ENCODE measurements at regions not wholly inside any gene's neighbourhood (a gene's known extent, or its start where the extent isn't known, plus 50 kb on each side); places are given as distances from the start of the nearest gene placed in this dataset.
A peak's percentile ranks its signal among the peaks of the same experiment; 100 is the strongest.

DNA sequence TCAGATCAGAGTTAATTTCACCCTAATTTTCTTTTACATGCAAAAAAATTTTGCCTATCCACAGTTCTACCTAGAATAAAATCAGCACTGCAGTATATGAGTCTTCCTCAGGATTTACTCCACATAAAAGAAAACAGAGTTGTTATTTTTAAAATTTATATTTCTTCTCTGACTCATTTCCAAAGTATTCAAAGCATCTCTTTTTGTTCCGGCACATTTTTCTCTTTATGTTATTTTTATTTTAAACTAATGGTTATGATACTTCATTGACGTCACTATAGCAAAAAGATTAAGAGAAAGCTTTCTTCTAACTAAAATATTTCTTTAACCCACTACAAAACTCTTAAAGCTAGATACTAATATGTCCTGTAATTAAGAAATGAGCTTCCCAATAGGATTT is 590.4 kb downstream of the PRELID2 start:
- DNase-seq (ENCODE audit: insufficient read length, low spot score) (no peak), FAIRE-seq (no peak)
- TF ChIP-seq, protein P1, sequence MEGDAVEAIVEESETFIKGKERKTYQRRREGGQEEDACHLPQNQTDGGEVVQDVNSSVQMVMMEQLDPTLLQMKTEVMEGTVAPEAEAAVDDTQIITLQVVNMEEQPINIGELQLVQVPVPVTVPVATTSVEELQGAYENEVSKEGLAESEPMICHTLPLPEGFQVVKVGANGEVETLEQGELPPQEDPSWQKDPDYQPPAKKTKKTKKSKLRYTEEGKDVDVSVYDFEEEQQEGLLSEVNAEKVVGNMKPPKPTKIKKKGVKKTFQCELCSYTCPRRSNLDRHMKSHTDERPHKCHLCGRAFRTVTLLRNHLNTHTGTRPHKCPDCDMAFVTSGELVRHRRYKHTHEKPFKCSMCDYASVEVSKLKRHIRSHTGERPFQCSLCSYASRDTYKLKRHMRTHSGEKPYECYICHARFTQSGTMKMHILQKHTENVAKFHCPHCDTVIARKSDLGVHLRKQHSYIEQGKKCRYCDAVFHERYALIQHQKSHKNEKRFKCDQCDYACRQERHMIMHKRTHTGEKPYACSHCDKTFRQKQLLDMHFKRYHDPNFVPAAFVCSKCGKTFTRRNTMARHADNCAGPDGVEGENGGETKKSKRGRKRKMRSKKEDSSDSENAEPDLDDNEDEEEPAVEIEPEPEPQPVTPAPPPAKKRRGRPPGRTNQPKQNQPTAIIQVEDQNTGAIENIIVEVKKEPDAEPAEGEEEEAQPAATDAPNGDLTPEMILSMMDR (IDR thresholded peaks at IDR 0.05; ENCODE audit: insufficient read depth, missing control alignments), result no peak

DNA sequence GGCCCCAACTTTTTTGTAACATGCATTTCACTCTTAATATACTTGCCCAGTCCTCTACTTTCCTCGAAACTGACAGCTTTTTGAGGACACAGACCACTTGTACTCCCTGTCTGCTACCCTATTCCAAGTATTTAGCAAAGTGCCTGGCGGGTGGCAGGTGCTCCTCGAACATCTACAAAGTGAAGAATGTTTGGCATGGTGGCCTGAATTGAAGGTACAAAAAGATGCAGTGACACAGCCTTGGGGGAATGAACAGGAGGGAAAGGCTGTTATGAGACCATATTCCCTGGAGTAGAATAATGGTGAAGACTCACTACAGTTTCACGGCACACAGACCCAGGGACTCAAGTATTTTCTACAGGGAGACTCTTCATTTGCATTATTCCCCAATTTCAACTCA is 590.9 kb downstream of the PRELID2 start:
- TF ChIP-seq, protein P1 (IDR thresholded peaks at IDR 0.05; ENCODE audit: insufficient read depth, missing control alignments), result no peak
- no peak for FAIRE-seq
- no peak for DNase-seq (ENCODE audit: insufficient read length, low spot score)

DNA sequence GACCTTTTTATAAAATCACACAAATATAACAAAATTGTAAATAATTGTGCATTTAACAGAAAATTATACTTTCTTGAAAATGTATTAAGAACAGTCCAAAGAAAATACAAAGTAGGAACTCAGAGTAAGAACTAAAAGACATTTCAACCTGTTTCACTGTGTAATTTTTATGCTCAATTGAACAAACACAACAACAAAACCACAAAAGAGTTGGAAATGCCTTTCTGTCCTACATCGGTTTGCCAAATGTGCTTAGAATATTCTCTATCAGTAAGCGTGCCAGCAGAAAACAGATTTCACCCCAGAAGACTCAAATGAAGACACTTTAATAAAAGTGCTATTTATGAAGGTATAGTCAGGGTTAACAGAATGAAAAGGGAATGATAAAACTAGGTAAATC is 592.1 kb downstream of the PRELID2 start:
- TF ChIP-seq, protein P1 (IDR thresholded peaks at IDR 0.05; ENCODE audit: insufficient read depth, missing control alignments), result no peak
- DNase-seq (ENCODE audit: insufficient read length, low spot score) (no peak), FAIRE-seq (no peak)

- TF ChIP-seq, protein P1 (IDR thresholded peaks at IDR 0.05; ENCODE audit: insufficient read depth, missing control alignments), result no peak
- FAIRE-seq, result peak; percentile 72
These were observed 592.6 kb downstream of the PRELID2 start for GRCh38 chr5:145242551-145242950.

GRCh38 chr5:145237843-145238242 is 597.3 kb downstream of the PRELID2 start:
- FAIRE-seq, result peak; percentile 90
- TF ChIP-seq, protein P1 (IDR thresholded peaks at IDR 0.05; ENCODE audit: insufficient read depth, missing control alignments), result peak; percentile 74
- no peak for DNase-seq (ENCODE audit: insufficient read length, low spot score)

More at GRCh38 chr5:145242551-145242950, 592.6 kb downstream of the PRELID2 start:
- DNase-seq (ENCODE audit: insufficient read length, low spot score), result no peak

GRCh38 chr5:145236983-145237382 is 598.2 kb downstream of the PRELID2 start:
- TF ChIP-seq, protein P1 (IDR thresholded peaks at IDR 0.05; ENCODE audit: insufficient read depth, missing control alignments), result no peak
- FAIRE-seq, result no peak
- no peak for DNase-seq (ENCODE audit: insufficient read length, low spot score)

- TF ChIP-seq, protein P1 (IDR thresholded peaks at IDR 0.05; ENCODE audit: insufficient read depth, missing control alignments), result no peak
These were observed 599.0 kb downstream of the PRELID2 start for GRCh38 chr5:145236127-145236526.

More at GRCh38 chr5:145236127-145236526, 599.0 kb downstream of the PRELID2 start:
- DNase-seq (ENCODE audit: insufficient read length, low spot score), result no peak
- no peak for FAIRE-seq
